A549 (cell line): ENCODE measurements at regions not wholly inside any gene's neighbourhood (a gene's known extent, or its start where the extent isn't known, plus 50 kb on each side); places are given as distances from the start of the nearest gene placed in this dataset.

Experiments used
- CEBPB ChIP-seq, 2 experiments: fragments of >200 bp in 1 of 2; sonication (Bioruptor Twin) in 1 of 2; formaldehyde crosslinking in 1 of 2; IDR thresholded peaks; 2 replicates each; pipeline ENCODE4 v1.6.1; 2012 to 2016
- CTCF ChIP-seq: fragments of >200 bp; sonication (Bioruptor Twin); formaldehyde crosslinking; IDR thresholded peaks from 3 replicates; pipeline ENCODE4 v1.5.1; 2016
- EP300 ChIP-seq, 2 experiments: fragments of >200 bp; sonication (Bioruptor Twin); formaldehyde crosslinking; IDR thresholded peaks; 2 replicates in 1 of 2; 3 replicates in 1 of 2; pipeline ENCODE4 v1.6.1; 2016 to 2017
- FOSL2 ChIP-seq, 2 experiments: fragments of 450-650 bp in 1 of 2; fragments of >200 bp in 1 of 2; sonication (Bioruptor Twin) in 1 of 2; formaldehyde crosslinking; IDR thresholded peaks; 2 replicates each; pipeline versions ENCODE4 v1.5.0 to v1.6.1; 2016 to 2020; ENCODE audit warnings: mild to moderate bottlenecking in 1 of 2, moderate library complexity in 1 of 2
- GATA3 ChIP-seq: IDR thresholded peaks from 2 replicates; pipeline ENCODE4 v1.6.1; 2012; ENCODE audit warnings: borderline replicate concordance
- HOXA7 ChIP-seq: fragments of 250-450 bp; sonication (Bioruptor Pico); IDR thresholded peaks from 2 replicates; pipeline ENCODE4 v1.5.0; 2020; ENCODE audit warnings: mild to moderate bottlenecking, moderate library complexity
- MAFK ChIP-seq: fragments of 450-650 bp; IDR thresholded peaks from 2 replicates; pipeline ENCODE4 v1.6.1; 2014; ENCODE audit not compliant: partially characterized antibody
- NFE2L2 ChIP-seq: fragments of 150-350 bp; conservative IDR thresholded peaks from 2 replicates; pipeline ENCODE4 v1.6.1; 2014; ENCODE audit warnings: low read length
- NPAS2 ChIP-seq: fragments of 250-450 bp; sonication (Bioruptor Pico); IDR thresholded peaks from 2 replicates; pipeline ENCODE4 v1.8.0; 2022; ENCODE audit warnings: mild to moderate bottlenecking, moderate library complexity, borderline replicate concordance
- NR3C1 ChIP-seq: fragments of >200 bp; sonication (Bioruptor Twin); formaldehyde crosslinking; IDR thresholded peaks from 3 replicates; pipeline ENCODE4 v1.6.1; 2017
- RFX5 ChIP-seq: fragments of 450-650 bp; IDR thresholded peaks from 2 replicates; pipeline ENCODE4 v1.7.1; 2014; ENCODE audit warnings: antibody characterized with exemption, mild to moderate bottlenecking, moderate library complexity
- SREBF2 ChIP-seq: fragments of 450-650 bp; IDR thresholded peaks from 2 replicates; pipeline ENCODE4 v1.6.1; 2014; ENCODE audit warnings: mild to moderate bottlenecking, moderate library complexity
- TF ChIP-seq, protein P1 (sequence below): fragments of >200 bp; sonication (Bioruptor Twin); formaldehyde crosslinking; IDR thresholded peaks from 3 replicates; pipeline ENCODE4 v1.6.1; 2016
- TF ChIP-seq, protein P2 (sequence below): IDR thresholded peaks from 2 replicates; pipeline ENCODE4 v1.6.1; 2012

DNA sequence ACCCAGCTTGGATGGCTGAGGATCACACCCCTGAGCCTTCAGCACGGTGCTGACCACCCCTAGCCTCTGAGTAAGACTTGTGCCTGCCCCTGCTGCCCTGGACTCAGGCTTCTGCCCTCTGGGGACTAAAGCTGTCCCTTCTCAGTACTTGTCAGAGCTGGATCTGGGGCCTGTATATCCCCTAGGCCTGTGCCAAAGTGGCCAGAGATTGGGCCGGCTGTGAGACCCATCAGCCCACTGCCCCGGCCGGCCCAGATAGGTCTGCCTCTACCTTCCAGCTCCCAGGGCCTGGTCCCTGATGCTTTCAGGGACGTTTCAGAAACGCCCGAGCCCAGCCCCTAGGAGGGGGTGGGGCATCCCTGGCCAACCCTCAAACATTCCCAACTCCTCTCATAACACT is 137.8 kb downstream of the ZDHHC20 start:
- TF ChIP-seq CTCF (no peak), RFX5 (no peak), EP300 (IDR thresholded peaks at IDR 0.05) (no peak), CEBPB (IDR thresholded peaks at IDR 0.05) (no peak), HOXA7 (CRISPR knock-in tag) (no peak), FOSL2 (IDR thresholded peaks at IDR 0.05) (no peak), FOSL2 (CRISPR knock-in tag; IDR thresholded peaks at IDR 0.05) (no peak), NPAS2 (CRISPR knock-in tag) (no peak), NR3C1 (no peak), MAFK (no peak), NFE2L2 (no peak), GATA3 (no peak), SREBF2 (no peak)
- TF ChIP-seq, protein P1, sequence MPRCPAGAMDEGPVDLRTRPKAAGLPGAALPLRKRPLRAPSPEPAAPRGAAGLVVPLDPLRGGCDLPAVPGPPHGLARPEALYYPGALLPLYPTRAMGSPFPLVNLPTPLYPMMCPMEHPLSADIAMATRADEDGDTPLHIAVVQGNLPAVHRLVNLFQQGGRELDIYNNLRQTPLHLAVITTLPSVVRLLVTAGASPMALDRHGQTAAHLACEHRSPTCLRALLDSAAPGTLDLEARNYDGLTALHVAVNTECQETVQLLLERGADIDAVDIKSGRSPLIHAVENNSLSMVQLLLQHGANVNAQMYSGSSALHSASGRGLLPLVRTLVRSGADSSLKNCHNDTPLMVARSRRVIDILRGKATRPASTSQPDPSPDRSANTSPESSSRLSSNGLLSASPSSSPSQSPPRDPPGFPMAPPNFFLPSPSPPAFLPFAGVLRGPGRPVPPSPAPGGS, result no peak
- TF ChIP-seq, protein P2, sequence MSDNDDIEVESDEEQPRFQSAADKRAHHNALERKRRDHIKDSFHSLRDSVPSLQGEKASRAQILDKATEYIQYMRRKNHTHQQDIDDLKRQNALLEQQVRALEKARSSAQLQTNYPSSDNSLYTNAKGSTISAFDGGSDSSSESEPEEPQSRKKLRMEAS, result no peak
